NT2/D1 (cell line): ENCODE measurements at regions not wholly inside any gene's neighbourhood (a gene's known extent, or its start where the extent isn't known, plus 50 kb on each side); places are given as distances from the start of the nearest gene placed in this dataset.

Source experiments
- SUZ12 ChIP-seq: IDR thresholded peaks from 2 replicates; pipeline ENCODE4 v1.6.1; 2011; ENCODE audit not compliant: insufficient read length, insufficient read depth; ENCODE audit errors: extremely low read depth
- ZNF274 ChIP-seq: IDR thresholded peaks from 2 replicates; pipeline ENCODE4 v1.6.1; 2011; ENCODE audit warnings: mild to moderate bottlenecking, low read depth, low read length

GRCh38 chr14:101322223-101322622, 239.1 kb upstream of the DIO3 start:
- no peak for TF ChIP-seq SUZ12
- TF ChIP-seq ZNF274: no peak
